ENCODE measurements at regions not wholly inside any gene's neighbourhood (a gene's known extent, or its start where the extent isn't known, plus 50 kb on each side); places are given as distances from the start of the nearest gene placed in this dataset.

DNA sequence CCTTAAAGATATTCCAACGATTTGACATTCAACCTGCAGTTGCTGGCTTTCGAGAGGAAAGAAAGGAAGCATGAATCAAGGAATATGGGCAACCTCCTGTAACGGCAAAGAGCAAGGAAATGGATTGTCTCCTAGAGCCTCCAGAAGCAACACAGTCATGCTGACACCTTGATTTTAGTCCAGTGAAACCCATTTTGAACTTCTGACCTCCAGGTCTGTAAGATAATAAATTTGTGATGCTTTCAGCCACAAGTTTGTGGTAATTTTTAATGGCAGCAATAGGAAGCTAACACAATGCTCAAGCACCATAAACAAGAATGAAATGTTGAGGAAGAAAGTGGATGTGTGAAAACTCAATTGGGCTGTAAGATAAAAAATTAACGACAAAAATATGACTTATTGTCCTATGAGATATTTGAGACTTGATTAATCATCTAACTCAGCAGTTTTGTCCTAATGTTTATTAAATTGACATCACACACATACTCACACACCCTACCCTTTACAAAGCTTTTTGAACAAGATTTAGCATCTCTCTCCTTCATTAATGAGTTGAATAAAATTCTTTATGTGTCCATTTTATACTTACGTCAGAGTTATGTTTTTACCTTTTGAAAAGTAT is 857.2 kb upstream of the INTU start:
- TF ChIP-seq, protein P1, sequence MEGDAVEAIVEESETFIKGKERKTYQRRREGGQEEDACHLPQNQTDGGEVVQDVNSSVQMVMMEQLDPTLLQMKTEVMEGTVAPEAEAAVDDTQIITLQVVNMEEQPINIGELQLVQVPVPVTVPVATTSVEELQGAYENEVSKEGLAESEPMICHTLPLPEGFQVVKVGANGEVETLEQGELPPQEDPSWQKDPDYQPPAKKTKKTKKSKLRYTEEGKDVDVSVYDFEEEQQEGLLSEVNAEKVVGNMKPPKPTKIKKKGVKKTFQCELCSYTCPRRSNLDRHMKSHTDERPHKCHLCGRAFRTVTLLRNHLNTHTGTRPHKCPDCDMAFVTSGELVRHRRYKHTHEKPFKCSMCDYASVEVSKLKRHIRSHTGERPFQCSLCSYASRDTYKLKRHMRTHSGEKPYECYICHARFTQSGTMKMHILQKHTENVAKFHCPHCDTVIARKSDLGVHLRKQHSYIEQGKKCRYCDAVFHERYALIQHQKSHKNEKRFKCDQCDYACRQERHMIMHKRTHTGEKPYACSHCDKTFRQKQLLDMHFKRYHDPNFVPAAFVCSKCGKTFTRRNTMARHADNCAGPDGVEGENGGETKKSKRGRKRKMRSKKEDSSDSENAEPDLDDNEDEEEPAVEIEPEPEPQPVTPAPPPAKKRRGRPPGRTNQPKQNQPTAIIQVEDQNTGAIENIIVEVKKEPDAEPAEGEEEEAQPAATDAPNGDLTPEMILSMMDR (IDR thresholded peaks at IDR 0.05; ENCODE audit: insufficient read depth, low read length) = no peak
- TF ChIP-seq GABPA (IDR thresholded peaks at IDR 0.05; ENCODE audit: low read depth) = no peak
- TF ChIP-seq, protein P2, sequence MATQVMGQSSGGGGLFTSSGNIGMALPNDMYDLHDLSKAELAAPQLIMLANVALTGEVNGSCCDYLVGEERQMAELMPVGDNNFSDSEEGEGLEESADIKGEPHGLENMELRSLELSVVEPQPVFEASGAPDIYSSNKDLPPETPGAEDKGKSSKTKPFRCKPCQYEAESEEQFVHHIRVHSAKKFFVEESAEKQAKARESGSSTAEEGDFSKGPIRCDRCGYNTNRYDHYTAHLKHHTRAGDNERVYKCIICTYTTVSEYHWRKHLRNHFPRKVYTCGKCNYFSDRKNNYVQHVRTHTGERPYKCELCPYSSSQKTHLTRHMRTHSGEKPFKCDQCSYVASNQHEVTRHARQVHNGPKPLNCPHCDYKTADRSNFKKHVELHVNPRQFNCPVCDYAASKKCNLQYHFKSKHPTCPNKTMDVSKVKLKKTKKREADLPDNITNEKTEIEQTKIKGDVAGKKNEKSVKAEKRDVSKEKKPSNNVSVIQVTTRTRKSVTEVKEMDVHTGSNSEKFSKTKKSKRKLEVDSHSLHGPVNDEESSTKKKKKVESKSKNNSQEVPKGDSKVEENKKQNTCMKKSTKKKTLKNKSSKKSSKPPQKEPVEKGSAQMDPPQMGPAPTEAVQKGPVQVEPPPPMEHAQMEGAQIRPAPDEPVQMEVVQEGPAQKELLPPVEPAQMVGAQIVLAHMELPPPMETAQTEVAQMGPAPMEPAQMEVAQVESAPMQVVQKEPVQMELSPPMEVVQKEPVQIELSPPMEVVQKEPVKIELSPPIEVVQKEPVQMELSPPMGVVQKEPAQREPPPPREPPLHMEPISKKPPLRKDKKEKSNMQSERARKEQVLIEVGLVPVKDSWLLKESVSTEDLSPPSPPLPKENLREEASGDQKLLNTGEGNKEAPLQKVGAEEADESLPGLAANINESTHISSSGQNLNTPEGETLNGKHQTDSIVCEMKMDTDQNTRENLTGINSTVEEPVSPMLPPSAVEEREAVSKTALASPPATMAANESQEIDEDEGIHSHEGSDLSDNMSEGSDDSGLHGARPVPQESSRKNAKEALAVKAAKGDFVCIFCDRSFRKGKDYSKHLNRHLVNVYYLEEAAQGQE (IDR thresholded peaks at IDR 0.05; ENCODE audit: insufficient replicate concordance, low read depth) = no peak
- TF ChIP-seq POLR2AphosphoS5 (IDR thresholded peaks at IDR 0.05; ENCODE audit: low read depth) = no peak

Data from HL-60 (cell line).